Keratinocyte (primary cell): ENCODE measurements at regions not wholly inside any gene's neighbourhood (a gene's known extent, or its start where the extent isn't known, plus 50 kb on each side); places are given as distances from the start of the nearest gene placed in this dataset.

Experiments
- DNase-seq: peaks from one replicate; pipeline ENCODE4 v3.0.0-alpha.2; 2011; ENCODE audit warnings: low read depth, missing footprints, low spot score
- FAIRE-seq: peaks from 2 replicates; lab custom pipeline; 2011; peaks lifted over from hg19 to GRCh38; lab: Jason Lieb, UNC
- H2AFZ ChIP-seq: 2 replicates; pipeline ENCODE4 v1.6.0; 2012; ENCODE audit warnings: low read length, control low read depth, inconsistent platforms; ENCODE audit not compliant: control insufficient read depth
- H3K27ac ChIP-seq: 2 replicates; pipeline ENCODE4 v1.5.1; 2011; ENCODE audit warnings: low read length; ENCODE audit not compliant: control insufficient read depth, insufficient read depth
- H3K27me3 ChIP-seq: 3 replicates; pipeline ENCODE4 v1.6.0; 2011; ENCODE audit warnings: low read length; ENCODE audit not compliant: control insufficient read depth, insufficient read depth; ENCODE audit errors: extremely low read depth
- H3K36me3 ChIP-seq, 2 experiments: 2 replicates in 1 of 2; 3 replicates in 1 of 2; pipeline ENCODE4 v1.5.1; 2011; ENCODE audit warnings: low read length in 2 of 2, mild to moderate bottlenecking in 1 of 2; ENCODE audit not compliant: control insufficient read depth in 2 of 2, insufficient read depth in 2 of 2; ENCODE audit errors: extremely low read depth in 1 of 2
- H3K4me1 ChIP-seq: 3 replicates; pipeline ENCODE4 v1.5.1; 2011; ENCODE audit warnings: low read length; ENCODE audit not compliant: control insufficient read depth, insufficient read depth; ENCODE audit errors: extremely low read depth
- H3K4me2 ChIP-seq: 3 replicates; pipeline ENCODE4 v1.6.0; 2011; ENCODE audit warnings: low read depth, low read length; ENCODE audit not compliant: control insufficient read depth, insufficient read depth; ENCODE audit errors: extremely low read depth
- H3K4me3 ChIP-seq, 3 experiments: fragments of 200-600 bp in 1 of 3; sonication (generic) in 1 of 3; 2 replicates in 2 of 3; 3 replicates in 1 of 3; pipeline ENCODE4 v1.5.1; 2011 to 2016; ENCODE audit warnings: low read length in 3 of 3, mild to moderate bottlenecking in 3 of 3, control low read depth in 2 of 3, inconsistent platforms in 1 of 3, low read depth in 1 of 3, mixed read lengths in 1 of 3, mixed run types in 1 of 3, moderate library complexity in 1 of 3; ENCODE audit not compliant: control insufficient read depth in 2 of 3, insufficient read depth in 2 of 3; ENCODE audit errors: extremely low read depth in 1 of 3
- H3K79me2 ChIP-seq: 2 replicates; pipeline ENCODE4 v1.6.0; 2012; ENCODE audit warnings: low read length; ENCODE audit not compliant: control insufficient read depth, insufficient read depth
- H3K9ac ChIP-seq: 3 replicates; pipeline ENCODE4 v1.6.0; 2011; ENCODE audit warnings: low read length; ENCODE audit not compliant: control insufficient read depth, insufficient read depth; ENCODE audit errors: extremely low read depth
- H3K9me1 ChIP-seq: 3 replicates; pipeline ENCODE4 v1.6.0; 2011; ENCODE audit warnings: low read length; ENCODE audit not compliant: control insufficient read depth, insufficient read depth; ENCODE audit errors: extremely low read depth
- H3K9me3 ChIP-seq: 2 replicates; pipeline ENCODE4 v1.5.1; 2012; ENCODE audit warnings: low read depth, low read length; ENCODE audit not compliant: control insufficient read depth
- H4K20me1 ChIP-seq: 3 replicates; pipeline ENCODE4 v1.6.0; 2011; ENCODE audit warnings: low read length; ENCODE audit not compliant: control insufficient read depth, insufficient read depth; ENCODE audit errors: extremely low read depth
- EZH2 ChIP-seq: IDR thresholded peaks from one replicate; pipeline ENCODE4 v1.6.1; 2012; ENCODE audit warnings: inconsistent platforms, mild to moderate bottlenecking, low read length, moderate library complexity
- dilution Hi-C: fragments of 300-500 bp; cut with MboI; formaldehyde crosslinking; loops from one replicate; pipeline ENCODE4 v1.7.0; 2020; ENCODE audit warnings: low sequenced_read_pairs; ENCODE audit not compliant: extremely low pct_ligation_motif_present
- TF ChIP-seq, protein P1 (sequence below), 3 experiments: IDR thresholded peaks in 1 of 3; conservative IDR thresholded peaks in 1 of 3; optimal IDR thresholded peaks in 1 of 3; 2 replicates in 2 of 3; 3 replicates in 1 of 3; pipeline versions ENCODE3 to v1.5.1; 2011; ENCODE audit warnings: low read length in 3 of 3, mild to moderate bottlenecking in 3 of 3, moderate library complexity in 2 of 3, control low read depth in 1 of 3, inconsistent platforms in 1 of 3; ENCODE audit not compliant: insufficient read depth in 2 of 3; ENCODE audit errors: extremely low read depth in 1 of 3

- Histone ChIP-seq H3K9ac (no peak overlapping the region), H3K79me2 (no peaks in the 10 kb centered on the region), H2AFZ (no peak overlapping the region), H3K36me3 (no peaks in the 10 kb centered on the region), H4K20me1 (no peaks in the 10 kb centered on the region), H3K4me1 (no peaks in the 10 kb centered on the region), H3K27me3 (peaks cover 5% of the 10 kb centered on the region), H3K9me1 (no peaks in the 10 kb centered on the region), H3K4me2 (no peak overlapping the region), H3K27ac (no peak overlapping the region), H3K9me3 (no peaks in the 10 kb centered on the region), H3K4me3 (no peak overlapping the region)
- no peak for TF ChIP-seq EZH2
- TF ChIP-seq, protein P1, sequence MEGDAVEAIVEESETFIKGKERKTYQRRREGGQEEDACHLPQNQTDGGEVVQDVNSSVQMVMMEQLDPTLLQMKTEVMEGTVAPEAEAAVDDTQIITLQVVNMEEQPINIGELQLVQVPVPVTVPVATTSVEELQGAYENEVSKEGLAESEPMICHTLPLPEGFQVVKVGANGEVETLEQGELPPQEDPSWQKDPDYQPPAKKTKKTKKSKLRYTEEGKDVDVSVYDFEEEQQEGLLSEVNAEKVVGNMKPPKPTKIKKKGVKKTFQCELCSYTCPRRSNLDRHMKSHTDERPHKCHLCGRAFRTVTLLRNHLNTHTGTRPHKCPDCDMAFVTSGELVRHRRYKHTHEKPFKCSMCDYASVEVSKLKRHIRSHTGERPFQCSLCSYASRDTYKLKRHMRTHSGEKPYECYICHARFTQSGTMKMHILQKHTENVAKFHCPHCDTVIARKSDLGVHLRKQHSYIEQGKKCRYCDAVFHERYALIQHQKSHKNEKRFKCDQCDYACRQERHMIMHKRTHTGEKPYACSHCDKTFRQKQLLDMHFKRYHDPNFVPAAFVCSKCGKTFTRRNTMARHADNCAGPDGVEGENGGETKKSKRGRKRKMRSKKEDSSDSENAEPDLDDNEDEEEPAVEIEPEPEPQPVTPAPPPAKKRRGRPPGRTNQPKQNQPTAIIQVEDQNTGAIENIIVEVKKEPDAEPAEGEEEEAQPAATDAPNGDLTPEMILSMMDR (optimal IDR thresholded peaks at IDR 0.05 in 1 of 3, IDR thresholded peaks at IDR 0.05 in 1 of 3, conservative IDR thresholded peaks at IDR 0.05 in 1 of 3; ENCODE audit: extremely low read depth in 1 of 3, insufficient read depth in 2 of 3, low read length in 3 of 3) = no peak
- dilution Hi-C loops = no loop called here
- no peak for FAIRE-seq
- DNase-seq = no peak
Observed at GRCh38 chr5:60271517-60271916, 378.0 kb upstream of the PDE4D start.

DNA sequence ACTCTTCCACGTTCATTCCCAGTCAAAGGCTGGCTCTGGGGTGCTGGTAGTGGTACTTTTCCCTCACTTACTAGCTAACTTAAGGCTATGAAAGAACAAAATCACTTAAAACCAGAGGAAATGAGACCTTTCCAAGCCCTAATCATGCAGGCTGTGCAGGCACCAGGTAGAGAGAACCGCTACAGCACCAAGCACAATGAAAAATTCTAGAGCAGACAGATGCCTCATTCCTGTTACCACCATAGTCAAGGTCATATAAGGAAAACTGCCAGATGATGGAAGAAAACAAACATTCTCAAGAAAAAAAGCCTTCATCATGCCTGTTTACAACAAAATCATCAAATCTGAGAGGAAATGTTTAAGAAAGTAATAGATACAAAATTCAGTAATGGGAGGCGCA is 374.4 kb upstream of the PDE4D start:
- H3K79me2 ChIP-seq = no peaks in the 10 kb centered on the region
- no peaks in the 10 kb centered on the region for H3K9me3 ChIP-seq
- H3K9ac ChIP-seq = no peak overlapping the region
- no peak for FAIRE-seq
- peaks cover 5% of the 10 kb centered on the region for H3K27me3 ChIP-seq
- no peak for DNase-seq
- H2AFZ ChIP-seq = no peak overlapping the region
- H3K4me1 ChIP-seq = no peaks in the 10 kb centered on the region
- no peak overlapping the region for H3K4me3 ChIP-seq
- no peak for TF ChIP-seq EZH2
- TF ChIP-seq, protein P1 (optimal IDR thresholded peaks at IDR 0.05 in 1 of 3, IDR thresholded peaks at IDR 0.05 in 1 of 3, conservative IDR thresholded peaks at IDR 0.05 in 1 of 3; ENCODE audit: extremely low read depth in 1 of 3, insufficient read depth in 2 of 3, low read length in 3 of 3) = no peak
- no peaks in the 10 kb centered on the region for H4K20me1 ChIP-seq
- H3K9me1 ChIP-seq = no peaks in the 10 kb centered on the region
- H3K27ac ChIP-seq = no peak overlapping the region
- H3K36me3 ChIP-seq = no peaks in the 10 kb centered on the region
- dilution Hi-C loops = no loop called here
- H3K4me2 ChIP-seq = no peak overlapping the region
